IPS DF 6.9 (cell line): ENCODE measurements at regions not wholly inside any gene's neighbourhood (a gene's known extent, or its start where the extent isn't known, plus 50 kb on each side); places are given as distances from the start of the nearest gene placed in this dataset.

Experiments used
- DNase-seq: peaks from one replicate; pipeline ENCODE4 v3.0.0-alpha.2; 2013; ENCODE audit warnings: low read depth, low spot score
- H3K27ac ChIP-seq: one replicate; pipeline ENCODE4 v1.5.1; 2013; ENCODE audit warnings: low read length, control low read depth
- H3K27me3 ChIP-seq: 2 replicates; pipeline ENCODE4 v1.6.1; 2013; ENCODE audit warnings: mild to moderate bottlenecking, low read length; ENCODE audit not compliant: control insufficient read depth, insufficient read depth
- H3K36me3 ChIP-seq: 2 replicates; pipeline ENCODE4 v1.6.1; 2013; ENCODE audit warnings: low read length; ENCODE audit not compliant: control insufficient read depth, insufficient read depth
- H3K4me1 ChIP-seq: 2 replicates; pipeline ENCODE4 v1.6.1; 2013; ENCODE audit warnings: low read length; ENCODE audit not compliant: control insufficient read depth, insufficient read depth
- H3K4me3 ChIP-seq: 2 replicates; pipeline ENCODE4 v1.5.1; 2013; ENCODE audit warnings: mild to moderate bottlenecking, low read length
- H3K9me3 ChIP-seq: 2 replicates; pipeline ENCODE4 v1.6.1; 2013; ENCODE audit warnings: low read length, inconsistent platforms; ENCODE audit not compliant: control insufficient read depth, insufficient read depth
- WGBS: extraction: QIAGEN DNeasy Blood & Tissue Kit; methylation state at CpG from one replicate; pipeline ENCODE4 v1.1.7; 2013; ENCODE audit warnings: mixed read lengths, missing lambda C conversion rate; ENCODE audit not compliant: insufficient read length, insufficient coverage; 5-methylcytosine and 5-hydroxymethylcytosine counted together

DNA sequence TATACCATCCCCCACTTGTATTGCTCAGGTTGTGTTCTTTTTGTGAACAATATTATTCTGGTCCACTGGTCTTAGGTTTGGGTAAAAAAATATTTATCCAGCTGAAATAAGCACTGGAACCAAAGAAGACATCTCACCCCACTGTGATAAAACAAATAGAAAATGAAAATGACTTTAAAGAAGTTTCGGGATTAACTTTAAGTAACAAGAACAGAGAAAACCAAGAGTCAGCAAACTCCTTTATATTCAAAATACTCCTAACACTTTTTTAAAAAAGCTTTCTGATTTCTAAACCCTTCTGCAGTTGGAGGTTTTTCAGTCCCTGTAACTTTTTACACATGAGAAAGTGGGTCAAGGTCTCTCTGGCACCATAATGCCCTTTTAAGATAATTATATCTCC is 273.9 kb upstream of the CDH10 start:
- Histone ChIP-seq H3K9me3 (no peaks in the 10 kb centered on the region), H3K27me3 (no peaks in the 10 kb centered on the region), H3K4me3 (no peak overlapping the region), H3K4me1 (no peaks in the 10 kb centered on the region), H3K27ac (no peak overlapping the region), H3K36me3 (no peaks in the 10 kb centered on the region)
- DNase-seq: no peak
- no CpG with 5 or more reads among the region's 1 CpG for WGBS

DNA sequence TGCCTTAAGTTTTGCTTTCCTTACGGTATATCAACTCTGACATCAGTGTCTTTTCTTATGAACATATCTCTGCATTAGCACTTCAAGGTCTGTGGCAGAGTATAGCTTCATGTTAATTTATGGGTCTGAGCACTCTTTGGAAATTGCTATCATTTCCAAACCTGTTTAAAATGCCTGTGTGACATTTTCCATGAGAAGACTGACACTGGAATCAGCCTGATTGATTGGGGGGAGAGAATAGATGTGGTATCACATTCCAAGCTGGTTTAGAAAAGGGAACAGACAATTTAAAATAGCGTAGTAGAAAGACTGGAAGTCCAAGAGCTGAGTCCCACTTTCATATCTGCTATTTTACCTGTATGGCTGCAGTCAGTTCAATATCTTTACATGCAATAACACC is 272.1 kb upstream of the CDH10 start:
- Histone ChIP-seq H3K9me3 (no peaks in the 10 kb centered on the region), H3K4me1 (no peaks in the 10 kb centered on the region), H3K27me3 (no peaks in the 10 kb centered on the region), H3K4me3 (no peak overlapping the region), H3K27ac (no peak overlapping the region), H3K36me3 (no peaks in the 10 kb centered on the region)
- WGBS: no CpG with 5 or more reads among the region's 2 CpGs
- DNase-seq: no peak

- no peaks in the 10 kb centered on the region for H3K36me3 ChIP-seq
- H3K4me3 ChIP-seq: no peak overlapping the region
- no peaks in the 10 kb centered on the region for H3K27me3 ChIP-seq
- no peaks in the 10 kb centered on the region for H3K9me3 ChIP-seq
- DNase-seq: no peak
- no peak overlapping the region for H3K27ac ChIP-seq
- H3K4me1 ChIP-seq: no peaks in the 10 kb centered on the region
Observed at GRCh38 chr5:24909210-24909609, 264.4 kb upstream of the CDH10 start.

GRCh38 chr5:24906689-24907088 is 261.9 kb upstream of the CDH10 start:
- no peaks in the 10 kb centered on the region for H3K27me3 ChIP-seq
- WGBS: no CpG with 5 or more reads among the region's 1 CpG
- no peaks in the 10 kb centered on the region for H3K4me1 ChIP-seq

DNA sequence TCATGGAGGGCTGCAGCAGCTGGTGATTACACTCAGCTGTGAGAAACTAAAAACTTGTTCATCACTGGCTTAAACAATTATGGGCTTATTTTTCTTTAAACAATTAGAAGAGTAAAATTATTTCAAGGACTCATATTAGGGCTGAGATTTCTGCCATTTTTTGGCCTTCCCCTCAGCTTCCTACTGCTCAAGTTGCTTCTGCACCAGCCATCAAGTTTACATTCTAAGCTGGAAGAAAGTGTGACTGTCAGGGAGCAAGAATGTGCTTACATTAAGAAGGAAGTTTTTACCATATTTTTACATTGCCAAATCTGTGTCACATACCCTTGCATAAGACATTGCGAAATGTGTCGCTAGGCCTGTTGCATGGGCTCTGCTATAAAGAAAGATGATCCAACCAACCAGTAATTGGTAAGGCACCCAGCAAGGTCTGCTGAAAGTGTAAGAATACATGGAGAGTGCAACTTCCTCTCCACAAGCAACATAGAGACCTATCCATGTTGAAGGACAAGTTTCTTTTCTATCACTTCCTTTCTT is 260.3 kb upstream of the CDH10 start:
- Histone ChIP-seq H3K9me3 (no peaks in the 10 kb centered on the region), H3K4me3 (no peak overlapping the region), H3K27me3 (no peaks in the 10 kb centered on the region), H3K36me3 (no peaks in the 10 kb centered on the region), H3K4me1 (no peaks in the 10 kb centered on the region), H3K27ac (no peak overlapping the region)
- WGBS: no CpG with 5 or more reads among the region's 2 CpGs
- no peak for DNase-seq

More at GRCh38 chr5:24906689-24907088, 261.9 kb upstream of the CDH10 start:
- Histone ChIP-seq H3K4me3 (no peak overlapping the region), H3K36me3 (no peaks in the 10 kb centered on the region), H3K9me3 (no peaks in the 10 kb centered on the region), H3K27ac (no peak overlapping the region)
- DNase-seq: no peak

DNA sequence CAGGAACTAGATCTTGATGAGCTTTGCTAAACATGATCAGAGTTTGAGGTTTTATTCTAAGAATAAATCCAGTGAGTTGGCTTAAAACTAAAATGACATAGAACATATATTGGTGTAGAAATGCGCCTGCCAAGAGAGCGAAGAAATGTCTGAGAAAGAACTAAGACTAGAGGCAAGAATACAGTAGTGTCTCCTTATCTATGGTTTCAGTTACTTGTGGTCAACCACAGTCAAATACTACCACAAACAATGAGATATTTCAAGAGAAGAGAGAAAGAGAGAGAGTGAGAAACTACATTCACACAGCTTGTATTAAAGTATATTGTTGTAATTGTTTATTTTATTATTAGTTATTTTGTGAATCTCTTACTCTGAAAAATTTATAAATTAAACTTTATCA is 254.4 kb upstream of the CDH10 start:
- Histone ChIP-seq H3K36me3 (no peaks in the 10 kb centered on the region), H3K27ac (no peak overlapping the region), H3K4me3 (no peak overlapping the region), H3K9me3 (no peaks in the 10 kb centered on the region), H3K27me3 (no peaks in the 10 kb centered on the region), H3K4me1 (no peaks in the 10 kb centered on the region)
- whole genome bisulfite sequencing: no CpG with 5 or more reads among the region's 2 CpGs
- DNase-seq: no peak

GRCh38 chr5:24864244-24864643 is 219.5 kb upstream of the CDH10 start:
- DNase-seq: no peak
- H3K9me3 ChIP-seq: no peaks in the 10 kb centered on the region
- WGBS: no CpG with 5 or more reads among the region's 4 CpGs

GRCh38 chr5:24862117-24862516 is 217.3 kb upstream of the CDH10 start:
- Histone ChIP-seq H3K36me3 (no peaks in the 10 kb centered on the region), H3K27me3 (no peaks in the 10 kb centered on the region), H3K4me3 (no peak overlapping the region), H3K4me1 (no peaks in the 10 kb centered on the region), H3K27ac (no peak overlapping the region), H3K9me3 (no peaks in the 10 kb centered on the region)
- no CpG with 5 or more reads among the region's 3 CpGs for WGBS
- no peak for DNase-seq

More at GRCh38 chr5:24864244-24864643, 219.5 kb upstream of the CDH10 start:
- Histone ChIP-seq H3K4me3 (no peak overlapping the region), H3K4me1 (no peaks in the 10 kb centered on the region), H3K27me3 (no peaks in the 10 kb centered on the region), H3K36me3 (no peaks in the 10 kb centered on the region), H3K27ac (no peak overlapping the region)

- Histone ChIP-seq H3K9me3 (no peaks in the 10 kb centered on the region), H3K27me3 (no peaks in the 10 kb centered on the region), H3K4me1 (no peaks in the 10 kb centered on the region; the same call in 1 of the 2 replicates), H3K4me3 (no peak overlapping the region), H3K27ac (no peak overlapping the region), H3K36me3 (no peaks in the 10 kb centered on the region)
- no CpG with 5 or more reads among the region's 4 CpGs for WGBS
- DNase-seq: no peak
Observed at GRCh38 chr5:24855485-24855884, 210.7 kb upstream of the CDH10 start.

DNA sequence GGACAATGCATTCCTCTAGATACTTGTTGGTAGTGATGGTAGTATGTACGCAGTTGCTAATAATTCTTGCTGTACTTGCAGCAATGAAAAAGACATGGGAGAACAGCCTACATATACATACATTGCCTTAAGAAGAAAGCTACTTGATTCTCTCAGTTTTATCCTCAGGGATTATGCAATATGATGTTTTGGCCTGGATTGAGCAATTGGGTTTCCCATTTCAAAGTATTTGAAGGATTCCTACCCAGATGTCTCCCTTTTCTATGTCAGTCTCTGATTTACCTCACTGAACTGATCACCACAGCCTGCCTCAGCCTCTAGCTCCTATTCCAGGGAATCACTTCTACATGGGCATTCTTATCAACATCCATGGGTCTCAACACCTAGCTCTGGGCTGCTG is 210.1 kb upstream of the CDH10 start:
- Histone ChIP-seq H3K9me3 (no peaks in the 10 kb centered on the region), H3K4me1 (no peaks in the 10 kb centered on the region; the same call in 1 of the 2 replicates), H3K27ac (no peak overlapping the region), H3K4me3 (no peak overlapping the region), H3K36me3 (no peaks in the 10 kb centered on the region), H3K27me3 (no peaks in the 10 kb centered on the region)
- DNase-seq: no peak
- WGBS: no CpG with 5 or more reads among the region's 1 CpG

GRCh38 chr5:24854350-24854749 is 209.6 kb upstream of the CDH10 start:
- Histone ChIP-seq H3K9me3 (no peaks in the 10 kb centered on the region), H3K27ac (no peak overlapping the region), H3K4me1 (no peaks in the 10 kb centered on the region; the same call in 1 of the 2 replicates), H3K4me3 (no peak overlapping the region), H3K27me3 (no peaks in the 10 kb centered on the region), H3K36me3 (no peaks in the 10 kb centered on the region)
- no peak for DNase-seq
